Small intestine (tissue), 7 donors: ENCODE measurements at regions not wholly inside any gene's neighbourhood (a gene's known extent, or its start where the extent isn't known, plus 50 kb on each side); places are given as distances from the start of the nearest gene placed in this dataset.

ENCODE experiments used
- DNase-seq, 2 donors: peaks; one replicate each; pipeline versions ENCODE4 v3.0.0 to v3.0.0-alpha.2; 2013
- FAIRE-seq: peaks from 2 replicates; lab custom pipeline; 2012; peaks lifted over from hg19 to GRCh38; lab: Jason Lieb, UNC
- H3K27ac ChIP-seq, 3 donors: one replicate each; pipeline ENCODE4 v1.5.1; 2013; ENCODE audit warnings: low read length in 2 of 3, mild to moderate bottlenecking in 2 of 3, control low read depth in 1 of 3, inconsistent platforms in 1 of 3, low read depth in 1 of 3, moderate library complexity in 1 of 3
- H3K27me3 ChIP-seq, 3 donors: one replicate each; pipeline ENCODE4 v1.6.1; 2013; ENCODE audit warnings: low read length in 3 of 3, inconsistent platforms in 1 of 3; ENCODE audit not compliant: control insufficient read depth in 3 of 3, insufficient read depth in 3 of 3
- H3K36me3 ChIP-seq, 3 donors: one replicate each; pipeline ENCODE4 v1.6.1; 2013; ENCODE audit warnings: low read length in 3 of 3, inconsistent platforms in 1 of 3, low read depth in 1 of 3, mild to moderate bottlenecking in 1 of 3, moderate library complexity in 1 of 3; ENCODE audit not compliant: control insufficient read depth in 3 of 3, insufficient read depth in 2 of 3
- H3K4me1 ChIP-seq, 3 donors: one replicate each; pipeline ENCODE4 v1.6.1; 2013; ENCODE audit warnings: low read length in 2 of 3, inconsistent platforms in 1 of 3, low read depth in 1 of 3, mild to moderate bottlenecking in 1 of 3, moderate library complexity in 1 of 3; ENCODE audit not compliant: control insufficient read depth in 3 of 3, insufficient read depth in 2 of 3
- H3K4me3 ChIP-seq, 3 donors: one replicate each; pipeline ENCODE4 v1.5.1; 2013; ENCODE audit warnings: low read length in 3 of 3, control low read depth in 1 of 3, inconsistent platforms in 1 of 3, low read depth in 1 of 3, mild to moderate bottlenecking in 1 of 3, moderate library complexity in 1 of 3
- H3K9me3 ChIP-seq, 2 donors: one replicate each; pipeline ENCODE4 v1.6.1; 2013; ENCODE audit warnings: low read depth in 1 of 2, low read length in 1 of 2; ENCODE audit not compliant: control insufficient read depth in 2 of 2, insufficient read depth in 1 of 2
- WGBS, 3 donors: extraction: QIAGEN DNeasy Blood & Tissue Kit; methylation state at CpG; one replicate each; pipeline ENCODE4 v1.1.7; 2013; 5-methylcytosine and 5-hydroxymethylcytosine counted together
- donor health status: healthy with polysubstance abuse.
- donor health status: control.
- donor health status: control.
- donor health status: Bipolar disorder and iron deficiency.
- donor health status: healthy.

GRCh38 chr1:43037466-43037865 is 78.8 kb upstream of the SLC2A1 start:
- H3K27ac ChIP-seq: no peak overlapping the region
- 89 to 92% (median 92%) methylated on average over 6 of the region's 6 CpGs for WGBS, 3 donors
- H3K27me3 ChIP-seq: no peaks in the 10 kb centered on the region
- no peak for FAIRE-seq
- H3K4me1 ChIP-seq: peaks cover 2 to 37% (median 4%) of the 10 kb centered on the region in 3 donors
- H3K9me3 ChIP-seq: no peaks in the 10 kb centered on the region
- no peak for DNase-seq
- H3K36me3 ChIP-seq: no peaks in the 10 kb centered on the region
- H3K4me3 ChIP-seq: no peak overlapping the region

- Histone ChIP-seq H3K27me3 (no peaks in the 10 kb centered on the region), H3K27ac (no peak overlapping the region), H3K4me3 (no peak overlapping the region), H3K36me3 (no peaks in the 10 kb centered on the region), H3K9me3 (no peaks in the 10 kb centered on the region), H3K4me1 (peaks cover 2 to 37% (median 4%) of the 10 kb centered on the region in 3 donors)
- FAIRE-seq (no peak), DNase-seq (no peak)
- 92 to 98% (median 95%) methylated on average over 7 of the region's 7 CpGs for WGBS, 3 donors
Observed at GRCh38 chr1:43036932-43037331, 78.3 kb upstream of the SLC2A1 start.

GRCh38 chr1:43035821-43036741 is 77.4 kb upstream of the SLC2A1 start:
- Histone ChIP-seq H3K36me3 (no peaks in the 10 kb centered on the region), H3K27ac (no peak overlapping the region), H3K9me3 (no peaks in the 10 kb centered on the region), H3K27me3 (no peaks in the 10 kb centered on the region), H3K4me3 (no peak overlapping the region), H3K4me1 (peaks cover 2 to 37% (median 4%) of the 10 kb centered on the region in 3 donors)
- DNase-seq (no peak), FAIRE-seq (no peak)
- WGBS, 3 donors: 84 to 92% (median 90%) methylated on average over 24 of the region's 24 CpGs

- H3K4me3 ChIP-seq: no peak overlapping the region
- H3K36me3 ChIP-seq: no peaks in the 10 kb centered on the region
- DNase-seq (peak in 1 of 2 donors; percentile 31), FAIRE-seq (no peak)
- H3K27me3 ChIP-seq: no peaks in the 10 kb centered on the region
- H3K9me3 ChIP-seq: no peaks in the 10 kb centered on the region
- 53 to 64% (median 56%) methylated on average over 4 of the region's 4 CpGs for WGBS, 3 donors
- H3K4me1 ChIP-seq: peaks cover 2 to 37% (median 4%) of the 10 kb centered on the region in 3 donors
- H3K27ac ChIP-seq: peak overlapping the region; percentile 48 to 63 (median 61)
Observed at GRCh38 chr1:43034778-43035177, 76.1 kb upstream of the SLC2A1 start.

- H3K27ac ChIP-seq: peak overlapping the region; percentile 48 to 63 (median 61)
- H3K9me3 ChIP-seq: no peaks in the 10 kb centered on the region
- H3K4me3 ChIP-seq: no peak overlapping the region
- 2 to 39% (median 34%) methylated on average over 3 of the region's 3 CpGs for WGBS, 3 donors
- H3K36me3 ChIP-seq: no peaks in the 10 kb centered on the region
- DNase-seq (peak; percentile 70 to 80), FAIRE-seq (no peak)
- H3K4me1 ChIP-seq: peaks cover 2 to 32% (median 4%) of the 10 kb centered on the region in 3 donors
- no peaks in the 10 kb centered on the region for H3K27me3 ChIP-seq
Observed at GRCh38 chr1:43034195-43034658, 75.6 kb upstream of the SLC2A1 start.

- FAIRE-seq (no peak), DNase-seq (peak in 1 of 2 donors; percentile 10)
- H3K4me3 ChIP-seq: no peak overlapping the region
- H3K36me3 ChIP-seq: no peaks in the 10 kb centered on the region
- WGBS, 3 donors: 92 to 95% (median 92%) methylated on average over 14 of the region's 14 CpGs
- no peaks in the 10 kb centered on the region for H3K27me3 ChIP-seq
- H3K9me3 ChIP-seq: no peaks in the 10 kb centered on the region
- H3K4me1 ChIP-seq: peaks cover 2 to 28% (median 4%) of the 10 kb centered on the region in 3 donors
- H3K27ac ChIP-seq: no peak overlapping the region
Observed at GRCh38 chr1:43031316-43032203, 72.9 kb upstream of the SLC2A1 start.

GRCh38 chr1:43024905-43025304 is 66.2 kb upstream of the SLC2A1 start:
- Histone ChIP-seq H3K27ac (no peak overlapping the region), H3K9me3 (no peaks in the 10 kb centered on the region), H3K4me1 (no peaks in the 10 kb centered on the region), H3K4me3 (no peak overlapping the region), H3K27me3 (peaks cover 0 to 4% (median 0%) of the 10 kb centered on the region in 3 donors), H3K36me3 (no peaks in the 10 kb centered on the region)
- 78 to 82% (median 80%) methylated on average over 7 of the region's 7 CpGs for WGBS, 3 donors
- DNase-seq (no peak), FAIRE-seq (no peak)
